RWPE1 (cell line): ENCODE measurements at regions not wholly inside any gene's neighbourhood (a gene's known extent, or its start where the extent isn't known, plus 50 kb on each side); places are given as distances from the start of the nearest gene placed in this dataset.

Experiments
- CTCF ChIA-PET: fragments of 350-600 bp; sonication (Branson Sonifier 250); formaldehyde crosslinking; extraction: SDS; loops from one replicate; lab custom pipeline; 2021; lab: Yijun Ruan, JAX
- POLR2A ChIA-PET: fragments of 400-600 bp; formaldehyde crosslinking; extraction: SDS; loops from one replicate; lab custom pipeline; 2020; ENCODE audit warnings: antibody characterized with exemption; ENCODE audit not compliant: low non-redundant PET; lab: Yijun Ruan, JAX
- DNase-seq: peaks from one replicate; pipeline ENCODE4 v3.0.0; 2012; ENCODE audit warnings: low spot score
- H3K27ac ChIP-seq: fragments of 450-650 bp; 2 replicates; pipeline ENCODE4 v1.5.1; 2017
- TF ChIP-seq, protein P1 (sequence below): fragments of 450-650 bp; conservative IDR thresholded peaks from 2 replicates; pipeline ENCODE4 v1.5.1; 2017; ENCODE audit warnings: low read depth, mild to moderate bottlenecking

DNA sequence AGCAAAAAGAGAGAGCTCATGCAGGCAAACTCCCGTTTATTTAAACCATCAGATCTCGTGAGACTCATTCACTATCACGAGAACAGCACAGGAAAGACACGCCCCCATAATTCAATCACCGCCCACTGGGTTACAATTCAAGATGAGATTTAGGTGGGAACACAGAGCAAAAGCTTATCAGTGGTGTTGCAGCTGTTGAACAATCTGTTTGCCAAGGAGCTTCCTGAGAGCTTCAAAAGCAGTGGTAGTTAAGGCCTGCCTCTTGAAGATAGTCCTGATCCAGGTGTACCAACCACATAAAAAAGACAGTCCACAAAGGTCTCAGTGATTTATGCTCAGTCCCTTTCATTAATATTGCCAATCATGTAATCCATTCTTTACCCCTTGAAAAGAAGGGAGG is 269.4 kb upstream of the IRAK1BP1 start:
- TF ChIP-seq, protein P1, sequence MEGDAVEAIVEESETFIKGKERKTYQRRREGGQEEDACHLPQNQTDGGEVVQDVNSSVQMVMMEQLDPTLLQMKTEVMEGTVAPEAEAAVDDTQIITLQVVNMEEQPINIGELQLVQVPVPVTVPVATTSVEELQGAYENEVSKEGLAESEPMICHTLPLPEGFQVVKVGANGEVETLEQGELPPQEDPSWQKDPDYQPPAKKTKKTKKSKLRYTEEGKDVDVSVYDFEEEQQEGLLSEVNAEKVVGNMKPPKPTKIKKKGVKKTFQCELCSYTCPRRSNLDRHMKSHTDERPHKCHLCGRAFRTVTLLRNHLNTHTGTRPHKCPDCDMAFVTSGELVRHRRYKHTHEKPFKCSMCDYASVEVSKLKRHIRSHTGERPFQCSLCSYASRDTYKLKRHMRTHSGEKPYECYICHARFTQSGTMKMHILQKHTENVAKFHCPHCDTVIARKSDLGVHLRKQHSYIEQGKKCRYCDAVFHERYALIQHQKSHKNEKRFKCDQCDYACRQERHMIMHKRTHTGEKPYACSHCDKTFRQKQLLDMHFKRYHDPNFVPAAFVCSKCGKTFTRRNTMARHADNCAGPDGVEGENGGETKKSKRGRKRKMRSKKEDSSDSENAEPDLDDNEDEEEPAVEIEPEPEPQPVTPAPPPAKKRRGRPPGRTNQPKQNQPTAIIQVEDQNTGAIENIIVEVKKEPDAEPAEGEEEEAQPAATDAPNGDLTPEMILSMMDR: no peak
- DNase-seq: no peak
- peak overlapping the region; percentile 76; the same call in 1 of the 2 replicates for H3K27ac ChIP-seq
- ChIA-PET CTCF (no interaction called here), POLR2A (no interaction called here)

DNA sequence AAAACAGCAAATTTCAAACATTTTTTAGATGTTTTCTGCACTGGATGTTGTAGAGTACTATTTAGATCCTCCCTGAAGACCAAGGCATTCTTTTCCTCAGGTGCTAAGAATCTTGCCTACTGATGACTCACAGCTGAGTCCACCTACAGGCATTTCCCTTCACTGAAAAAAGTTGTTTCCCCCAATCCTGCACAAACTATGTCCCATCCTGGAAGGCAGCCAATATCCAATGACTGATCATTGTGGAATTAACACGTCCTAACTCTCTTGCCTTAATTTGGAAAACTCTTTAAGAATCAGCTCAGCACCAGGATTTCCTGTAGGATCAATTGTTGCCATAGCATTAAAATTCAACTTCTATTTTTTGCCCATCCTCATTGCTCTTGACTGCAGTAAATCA is 268.4 kb upstream of the IRAK1BP1 start:
- peak; percentile 85 for DNase-seq
- CTCF ChIA-PET: no interaction called here
- TF ChIP-seq, protein P1: no peak
- H3K27ac ChIP-seq: peak overlapping the region; percentile 83
- POLR2A ChIA-PET: no interaction called here

DNA sequence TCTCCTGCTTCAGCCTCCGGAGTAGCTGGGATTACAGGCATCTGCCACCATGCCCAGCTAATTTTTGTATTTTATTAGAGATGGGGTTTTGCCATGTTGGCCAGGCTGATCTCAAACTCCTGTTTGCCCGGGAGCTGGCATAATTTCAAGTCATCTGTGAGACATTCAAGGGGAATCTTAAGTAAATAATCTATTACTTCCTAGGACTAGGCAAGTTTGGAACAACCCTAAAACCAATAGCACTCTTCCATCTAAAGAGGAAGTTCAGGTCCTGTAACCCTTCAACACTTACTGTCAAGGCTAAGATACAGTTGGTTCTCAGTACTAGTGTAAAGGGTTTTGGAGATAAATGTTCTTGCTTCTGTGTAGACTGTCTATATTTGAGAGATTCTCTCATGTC is 267.8 kb upstream of the IRAK1BP1 start:
- peak overlapping the region; percentile 83 for H3K27ac ChIP-seq
- ChIA-PET CTCF (interaction anchor here (0.6 kb wide), 1 partner anchor 166 kb away, joined by 3 read pairs; no protein-coding TSS in a partner anchor), POLR2A (no interaction called here)
- TF ChIP-seq, protein P1: no peak
- no peak for DNase-seq

DNA sequence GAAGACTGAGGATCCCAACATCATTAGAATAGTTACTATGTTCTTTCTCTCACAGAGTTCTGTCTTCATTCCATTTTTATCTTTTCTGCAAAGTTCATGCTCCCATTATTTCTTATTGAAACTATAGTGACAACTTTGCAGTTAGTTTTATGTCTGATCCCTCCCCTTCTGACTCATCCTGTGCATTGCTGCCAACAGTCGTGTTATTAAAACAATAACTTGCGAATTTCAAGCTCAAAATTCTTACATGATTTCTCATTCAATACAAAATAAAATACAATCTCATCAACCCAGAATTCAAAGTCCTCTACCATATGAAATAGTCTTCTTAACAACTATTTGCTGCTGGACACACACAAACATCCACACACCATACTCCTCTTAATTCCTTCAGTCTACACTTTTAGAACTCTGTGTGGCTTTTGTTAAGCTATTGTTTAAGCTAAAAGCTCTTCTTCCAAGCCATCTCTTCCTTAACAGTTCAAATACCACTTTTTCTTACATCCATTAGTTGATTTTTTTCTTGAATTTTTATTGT is 261.4 kb upstream of the IRAK1BP1 start:
- ChIA-PET POLR2A (interaction anchor here (0.6 kb wide), 1 partner anchor 1924 kb away, joined by 6 read pairs; no protein-coding TSS in a partner anchor), CTCF (interaction anchor here (0.7 kb wide), 1 partner anchor 20 kb away, joined by 3 read pairs; no protein-coding TSS in a partner anchor)

DNA sequence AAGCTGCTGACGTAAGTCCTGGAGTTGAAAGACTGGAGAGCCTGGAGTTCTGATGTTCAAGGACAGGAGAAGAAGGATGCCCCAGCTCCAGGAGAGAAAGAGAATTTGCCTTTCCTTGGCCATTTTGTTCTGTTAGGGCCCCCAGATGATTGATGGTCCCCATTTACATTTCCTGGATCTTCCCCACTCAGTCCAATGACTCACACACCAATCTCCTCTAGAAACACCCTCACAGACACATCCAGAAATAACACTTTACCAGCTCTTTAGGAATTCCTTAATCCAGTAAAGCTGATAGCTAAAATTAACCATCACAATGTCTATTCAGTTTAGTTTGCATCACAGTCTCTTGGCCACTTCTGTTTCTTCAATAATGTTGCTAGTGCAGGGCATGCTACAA is 260.2 kb upstream of the IRAK1BP1 start:
- CTCF ChIA-PET: interaction anchor here (0.5 kb wide), 1 partner anchor 977 kb away, joined by 3 read pairs; no protein-coding TSS in a partner anchor

More for the DNA sequence above, 261.4 kb upstream of the IRAK1BP1 start:
- H3K27ac ChIP-seq: no peak overlapping the region
- TF ChIP-seq, protein P1: no peak
- DNase-seq: peak; percentile 66

DNA sequence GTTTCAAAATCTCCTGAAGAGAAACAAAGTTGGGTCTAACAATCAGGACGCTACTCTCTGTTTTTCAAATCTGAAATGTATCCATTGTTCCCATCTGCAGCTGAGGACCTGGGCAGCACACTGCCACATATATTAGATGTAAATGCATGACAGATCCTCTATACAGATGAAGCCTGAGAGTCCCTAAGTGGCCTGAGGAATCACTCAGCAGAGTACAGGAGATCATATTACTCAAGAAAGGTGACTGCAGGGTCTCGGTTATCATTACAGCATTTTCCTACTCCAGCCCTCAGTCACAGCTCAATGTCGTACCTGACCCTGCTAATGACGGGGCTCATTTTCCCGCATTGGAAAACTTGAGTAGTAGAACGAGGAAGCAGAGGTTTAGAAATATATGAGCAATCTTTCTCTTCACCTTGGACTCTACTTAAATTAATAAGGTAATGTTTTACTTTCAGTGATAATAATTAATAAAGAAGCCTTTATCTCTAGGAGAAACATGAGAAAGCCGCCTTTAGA is 256.2 kb upstream of the IRAK1BP1 start:
- ChIA-PET CTCF (interaction anchor here (0.7 kb wide), 1 partner anchor 44 kb away, joined by 3 read pairs; no protein-coding TSS in a partner anchor), POLR2A (no interaction called here)
- no peak overlapping the region for H3K27ac ChIP-seq
- DNase-seq: no peak
- TF ChIP-seq, protein P1: no peak

More for the DNA sequence above, 260.2 kb upstream of the IRAK1BP1 start:
- TF ChIP-seq, protein P1: no peak
- H3K27ac ChIP-seq: peak overlapping the region; percentile 58; the same call in 1 of the 2 replicates
- POLR2A ChIA-PET: no interaction called here
- DNase-seq: no peak
